LNCaP clone FGC (cell line): ENCODE measurements at regions not wholly inside any gene's neighbourhood (a gene's known extent, or its start where the extent isn't known, plus 50 kb on each side); places are given as distances from the start of the nearest gene placed in this dataset.
"Not testable (repeated sequence)": the region's sequence is repeated elsewhere in the genome, so short reads cannot be mapped to it uniquely, and the experiment has no call there.

Experiments
- DNase-seq: peaks from one replicate; pipeline ENCODE4 v3.0.0-alpha.2; 2011; ENCODE audit warnings: low read depth
- H3K4me3 ChIP-seq: 2 replicates; pipeline ENCODE4 v1.5.1; 2011; ENCODE audit warnings: mild to moderate bottlenecking, low read depth, low read length, control low read depth
- TF ChIP-seq, protein P1 (sequence below): IDR thresholded peaks from 2 replicates; pipeline ENCODE4 v1.5.1; 2012; ENCODE audit warnings: mild to moderate bottlenecking; ENCODE audit not compliant: control insufficient read depth, insufficient read depth; ENCODE audit errors: extremely low read depth

GRCh38 chr12:65728848-65729793 lies 95.2 kb upstream of the HMGA2 start:
- no peak overlapping the region for H3K4me3 ChIP-seq
- no peak for DNase-seq
- TF ChIP-seq, protein P1, sequence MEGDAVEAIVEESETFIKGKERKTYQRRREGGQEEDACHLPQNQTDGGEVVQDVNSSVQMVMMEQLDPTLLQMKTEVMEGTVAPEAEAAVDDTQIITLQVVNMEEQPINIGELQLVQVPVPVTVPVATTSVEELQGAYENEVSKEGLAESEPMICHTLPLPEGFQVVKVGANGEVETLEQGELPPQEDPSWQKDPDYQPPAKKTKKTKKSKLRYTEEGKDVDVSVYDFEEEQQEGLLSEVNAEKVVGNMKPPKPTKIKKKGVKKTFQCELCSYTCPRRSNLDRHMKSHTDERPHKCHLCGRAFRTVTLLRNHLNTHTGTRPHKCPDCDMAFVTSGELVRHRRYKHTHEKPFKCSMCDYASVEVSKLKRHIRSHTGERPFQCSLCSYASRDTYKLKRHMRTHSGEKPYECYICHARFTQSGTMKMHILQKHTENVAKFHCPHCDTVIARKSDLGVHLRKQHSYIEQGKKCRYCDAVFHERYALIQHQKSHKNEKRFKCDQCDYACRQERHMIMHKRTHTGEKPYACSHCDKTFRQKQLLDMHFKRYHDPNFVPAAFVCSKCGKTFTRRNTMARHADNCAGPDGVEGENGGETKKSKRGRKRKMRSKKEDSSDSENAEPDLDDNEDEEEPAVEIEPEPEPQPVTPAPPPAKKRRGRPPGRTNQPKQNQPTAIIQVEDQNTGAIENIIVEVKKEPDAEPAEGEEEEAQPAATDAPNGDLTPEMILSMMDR = no peak

DNA sequence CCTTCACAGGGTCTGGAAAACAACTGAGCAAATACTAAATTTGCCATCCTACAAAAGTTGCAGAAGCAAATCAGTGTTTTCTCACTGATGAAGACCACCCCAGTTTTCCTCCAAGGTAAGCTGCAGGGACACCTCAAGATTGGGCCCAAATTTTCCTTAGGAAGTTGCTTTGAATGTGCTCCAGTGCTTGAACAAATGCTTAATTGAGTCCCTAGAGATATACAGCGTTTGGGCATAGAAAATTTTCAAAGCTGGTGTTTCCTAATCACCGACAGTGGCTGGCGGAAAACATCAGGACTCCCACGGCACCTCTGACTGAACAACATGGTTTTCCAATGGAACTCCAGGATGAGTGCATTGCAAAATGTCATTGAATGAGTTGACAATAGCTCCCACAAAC lies 92.5 kb upstream of the HMGA2 start:
- TF ChIP-seq, protein P1 = no peak
- DNase-seq = no peak
- no peak overlapping the region for H3K4me3 ChIP-seq

DNA sequence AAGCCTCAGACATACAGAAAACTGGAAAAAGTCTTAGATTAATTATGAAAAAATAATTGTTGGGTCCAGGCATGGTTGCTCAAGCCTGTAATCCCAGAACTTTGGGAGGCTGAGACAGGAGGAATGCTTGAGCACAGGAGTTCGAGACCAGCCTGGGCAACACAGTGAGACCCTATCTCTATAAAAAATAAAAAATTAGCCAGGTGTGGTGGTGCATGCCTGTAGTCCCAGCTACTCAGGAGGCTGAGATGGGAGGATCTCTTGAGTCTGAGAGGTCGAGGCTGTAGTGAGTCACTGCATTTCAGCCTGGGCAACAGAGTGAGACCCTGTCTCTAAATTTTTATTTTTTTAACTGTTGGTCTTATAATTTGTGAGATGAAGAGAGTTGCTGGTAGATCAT lies 90.6 kb upstream of the HMGA2 start:
- H3K4me3 ChIP-seq, DNase-seq: not testable (repeated sequence)

GRCh38 chr12:65734226-65734625 lies 90.1 kb upstream of the HMGA2 start:
- TF ChIP-seq, protein P1 = no peak
- no peak for DNase-seq
- no peak overlapping the region for H3K4me3 ChIP-seq

- DNase-seq = no peak
- no peak overlapping the region for H3K4me3 ChIP-seq
- TF ChIP-seq, protein P1 = no peak
Observed at GRCh38 chr12:65739606-65740005, 84.7 kb upstream of the HMGA2 start.

- TF ChIP-seq, protein P1 = no peak
Observed at GRCh38 chr12:65740506-65740872, 83.8 kb upstream of the HMGA2 start.

GRCh38 chr12:65740873-65741600 lies 83.2 kb upstream of the HMGA2 start:
- H3K4me3 ChIP-seq = no peak overlapping the region
- TF ChIP-seq, protein P1 = no peak
- DNase-seq = no peak

More at GRCh38 chr12:65740506-65740872, 83.8 kb upstream of the HMGA2 start:
- no peak for DNase-seq
- no peak overlapping the region for H3K4me3 ChIP-seq
